ENCODE measurements at regions not wholly inside any gene's neighbourhood (a gene's known extent, or its start where the extent isn't known, plus 50 kb on each side); places are given as distances from the start of the nearest gene placed in this dataset.

GRCh38 chr22:35186492-35186891, 70.8 kb upstream of the HMGXB4 start:
- TF ChIP-seq CTCF (IDR thresholded peaks at IDR 0.05), result no peak
- TF ChIP-seq POLR2A (IDR thresholded peaks at IDR 0.05), result no peak

All from lower leg skin (tissue), 3 donors.